ENCODE measurements at regions not wholly inside any gene's neighbourhood (a gene's known extent, or its start where the extent isn't known, plus 50 kb on each side); places are given as distances from the start of the nearest gene placed in this dataset.

- Histone ChIP-seq H3K4me2 (no peak overlapping the region), H3K9me2 (ENCODE audit: insufficient read depth) (no peaks in the 10 kb centered on the region), H3K27ac (ENCODE audit: low read depth) (no peak overlapping the region), H4K20me1 (replicated peaks; ENCODE audit: insufficient read depth) (no peaks in the 10 kb centered on the region), H3K4me1 (ENCODE audit: insufficient read depth) (no peaks in the 10 kb centered on the region), H3K36me3 (ENCODE audit: insufficient read depth) (no peaks in the 10 kb centered on the region; the same call in 1 of the 2 replicates), H3F3A (replicated peaks; ENCODE audit: low read depth) (no peaks in the 10 kb centered on the region), H3K79me2 (replicated peaks; ENCODE audit: insufficient read depth) (no peaks in the 10 kb centered on the region), H3K4me3 (no peak overlapping the region), H3K27me3 (ENCODE audit: insufficient read depth) (no peaks in the 10 kb centered on the region), H2AFZ (no peak overlapping the region)
- peaks cover 50% of the 10 kb centered on the region for H3K36me3 Mint-ChIP-seq (ENCODE audit: low read depth)
- ATAC-seq (no peak), DNase-seq (ENCODE audit: low spot score) (no peak)
- H3K27ac Mint-ChIP-seq, result no peak overlapping the region
- H3K4me3 Mint-ChIP-seq, result no peak overlapping the region
- H3K9me3 Mint-ChIP-seq, result peaks cover 100% of the 10 kb centered on the region
- TF ChIP-seq ZNF462 (CRISPR knock-in tag; IDR thresholded peaks at IDR 0.05) (no peak), EZH2phosphoT487 (IDR thresholded peaks at IDR 0.05; ENCODE audit: unreplicated experiment) (no peak), NANOG (IDR thresholded peaks at IDR 0.05; ENCODE audit: borderline replicate concordance) (no peak), ETS1 (IDR thresholded peaks at IDR 0.05) (no peak), ZNF114 (CRISPR knock-in tag; IDR thresholded peaks at IDR 0.05) (no peak), JUNB (IDR thresholded peaks at IDR 0.05; ENCODE audit: unreplicated experiment) (no peak), CTCF (conservative IDR thresholded peaks at IDR 0.05; ENCODE audit: low read depth in 2 of 2) (no peak), ZNF331 (CRISPR knock-in tag; IDR thresholded peaks at IDR 0.05; ENCODE audit: low read depth) (no peak), STAT1 (IDR thresholded peaks at IDR 0.05; ENCODE audit: unreplicated experiment) (no peak), CREB1 (CRISPR knock-in tag; IDR thresholded peaks at IDR 0.05; ENCODE audit: low read depth) (no peak), EZH2 (IDR thresholded peaks at IDR 0.05; ENCODE audit: low read depth, unreplicated experiment) (no peak)
- peaks cover 6% of the 10 kb centered on the region for H3K27me3 Mint-ChIP-seq (ENCODE audit: insufficient read depth, low read depth, poor library complexity)
- no peaks in the 10 kb centered on the region; the same call in 2 of the 3 replicates for H3K4me1 Mint-ChIP-seq
Measured at GRCh38 chr7:69129524-69129923, 468.8 kb upstream of the AUTS2 start.
